ENCODE measurements at regions not wholly inside any gene's neighbourhood (a gene's known extent, or its start where the extent isn't known, plus 50 kb on each side); places are given as distances from the start of the nearest gene placed in this dataset.

DNA sequence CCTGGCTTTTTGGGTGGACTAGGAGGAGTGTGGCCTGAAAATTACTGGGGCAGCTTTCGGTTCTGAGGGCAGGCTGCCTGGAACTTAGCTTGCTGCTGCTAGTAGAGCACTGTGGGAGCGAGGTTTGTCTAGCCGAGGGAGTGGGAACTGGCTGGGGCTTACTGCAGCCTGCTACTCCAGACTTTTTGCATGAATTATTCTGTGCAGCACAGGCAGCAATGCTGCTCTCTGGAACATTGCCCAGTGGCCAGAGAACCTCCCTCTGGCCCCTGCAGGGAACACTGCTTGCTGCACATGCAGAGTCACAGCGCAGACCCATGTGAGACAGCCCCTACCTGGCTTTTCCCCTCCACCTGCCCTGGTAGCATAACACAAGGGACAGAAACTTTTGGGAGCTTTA is 263.9 kb upstream of the SLITRK2 start:
- FAIRE-seq, result no peak
- Histone ChIP-seq H3K9me3 (ENCODE audit: control insufficient read depth in 2 of 3, insufficient read depth in 1 of 3, low read length in 3 of 3) (no peaks in the 10 kb centered on the region), H3K9ac (ENCODE audit: low read length in 3 of 3) (no peak overlapping the region), H3K4me1 (ENCODE audit: control insufficient read depth in 2 of 3, insufficient read depth in 2 of 3, low read depth in 1 of 3, low read length in 3 of 3) (no peaks in the 10 kb centered on the region), H3K36me3 (ENCODE audit: control insufficient read depth in 2 of 3, insufficient read depth in 3 of 3, low read length in 3 of 3) (no peaks in the 10 kb centered on the region), H3K27me3 (ENCODE audit: control insufficient read depth, insufficient read depth, low read length) (no peaks in the 10 kb centered on the region), H3K27ac (ENCODE audit: low read depth in 2 of 2, low read length in 2 of 2) (no peak overlapping the region), H3K4me3 (ENCODE audit: low read length in 3 of 3) (no peak overlapping the region)
- DNase-seq, result no peak
- intact Hi-C loops (cut with DNase I), result no loop called here
- TF ChIP-seq, protein P1, sequence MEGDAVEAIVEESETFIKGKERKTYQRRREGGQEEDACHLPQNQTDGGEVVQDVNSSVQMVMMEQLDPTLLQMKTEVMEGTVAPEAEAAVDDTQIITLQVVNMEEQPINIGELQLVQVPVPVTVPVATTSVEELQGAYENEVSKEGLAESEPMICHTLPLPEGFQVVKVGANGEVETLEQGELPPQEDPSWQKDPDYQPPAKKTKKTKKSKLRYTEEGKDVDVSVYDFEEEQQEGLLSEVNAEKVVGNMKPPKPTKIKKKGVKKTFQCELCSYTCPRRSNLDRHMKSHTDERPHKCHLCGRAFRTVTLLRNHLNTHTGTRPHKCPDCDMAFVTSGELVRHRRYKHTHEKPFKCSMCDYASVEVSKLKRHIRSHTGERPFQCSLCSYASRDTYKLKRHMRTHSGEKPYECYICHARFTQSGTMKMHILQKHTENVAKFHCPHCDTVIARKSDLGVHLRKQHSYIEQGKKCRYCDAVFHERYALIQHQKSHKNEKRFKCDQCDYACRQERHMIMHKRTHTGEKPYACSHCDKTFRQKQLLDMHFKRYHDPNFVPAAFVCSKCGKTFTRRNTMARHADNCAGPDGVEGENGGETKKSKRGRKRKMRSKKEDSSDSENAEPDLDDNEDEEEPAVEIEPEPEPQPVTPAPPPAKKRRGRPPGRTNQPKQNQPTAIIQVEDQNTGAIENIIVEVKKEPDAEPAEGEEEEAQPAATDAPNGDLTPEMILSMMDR (IDR thresholded peaks at IDR 0.05; ENCODE audit: borderline replicate concordance, extremely low read depth, insufficient read depth), result no peak

DNA sequence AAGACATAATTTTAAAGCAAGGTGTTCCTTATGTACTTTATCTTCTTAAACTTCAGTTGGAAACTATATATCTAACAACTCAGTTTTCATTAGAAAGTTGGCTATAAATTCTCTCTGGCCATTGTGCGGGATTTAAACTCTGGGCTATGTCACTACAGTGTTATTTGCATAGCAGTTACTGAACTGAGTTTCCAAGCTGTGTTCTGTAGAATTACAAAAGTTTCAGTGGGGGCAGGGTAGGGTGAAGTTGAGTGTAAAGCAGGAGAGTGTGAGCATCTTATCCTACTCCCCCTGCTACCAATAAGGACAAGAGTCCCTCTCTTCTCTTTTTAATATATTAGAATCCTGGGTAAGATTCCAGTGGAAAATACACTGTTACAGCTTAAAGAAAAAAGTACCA is 254.5 kb upstream of the SLITRK2 start:
- TF ChIP-seq, protein P1 (IDR thresholded peaks at IDR 0.05; ENCODE audit: borderline replicate concordance, extremely low read depth, insufficient read depth), result no peak
- FAIRE-seq (no peak), DNase-seq (no peak)
- no peaks in the 10 kb centered on the region for H3K9me3 ChIP-seq (ENCODE audit: control insufficient read depth in 2 of 3, insufficient read depth in 1 of 3, low read length in 3 of 3)
- no peak overlapping the region for H3K9ac ChIP-seq (ENCODE audit: low read length in 3 of 3)
- H3K36me3 ChIP-seq (ENCODE audit: control insufficient read depth in 2 of 3, insufficient read depth in 3 of 3, low read length in 3 of 3), result no peaks in the 10 kb centered on the region
- no peaks in the 10 kb centered on the region for H3K27me3 ChIP-seq (ENCODE audit: control insufficient read depth, insufficient read depth, low read length)
- H3K27ac ChIP-seq (ENCODE audit: low read depth in 2 of 2, low read length in 2 of 2), result no peak overlapping the region
- no peaks in the 10 kb centered on the region for H3K4me1 ChIP-seq (ENCODE audit: control insufficient read depth in 2 of 3, insufficient read depth in 2 of 3, low read depth in 1 of 3, low read length in 3 of 3)
- no peak overlapping the region for H3K4me3 ChIP-seq (ENCODE audit: low read length in 3 of 3)
- intact Hi-C loops (cut with DNase I), result no loop called here

GRCh38 chrX:145609951-145610511 is 207.6 kb upstream of the SLITRK2 start:
- no peak overlapping the region for H3K4me3 ChIP-seq (ENCODE audit: low read length in 3 of 3)
- TF ChIP-seq, protein P1 (IDR thresholded peaks at IDR 0.05; ENCODE audit: borderline replicate concordance, extremely low read depth, insufficient read depth), result no peak
- no peak for DNase-seq

DNA sequence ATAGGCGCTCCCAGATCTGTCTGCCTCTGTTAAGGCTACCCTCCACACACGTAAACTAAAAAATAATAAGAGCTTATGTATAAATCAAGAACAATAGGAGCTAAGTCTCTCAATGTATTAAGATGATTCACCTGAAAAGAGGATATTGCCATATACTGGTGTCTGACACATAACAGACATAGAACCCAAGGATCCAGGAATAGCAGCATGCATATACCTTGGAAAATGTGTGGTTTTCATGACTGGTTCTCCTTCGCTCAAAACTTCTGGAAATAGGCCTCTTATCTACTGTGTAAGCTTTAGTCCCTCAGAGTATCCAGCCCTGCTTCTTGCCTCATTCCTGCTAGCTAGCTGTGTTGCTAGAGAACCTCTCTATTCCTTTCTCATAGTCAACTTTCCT is 203.7 kb upstream of the SLITRK2 start:
- intact Hi-C loops (cut with DNase I), result no loop called here
- no peak for FAIRE-seq

More at GRCh38 chrX:145609951-145610511, 207.6 kb upstream of the SLITRK2 start:
- Histone ChIP-seq H3K27ac (ENCODE audit: low read depth in 2 of 2, low read length in 2 of 2) (no peak overlapping the region), H3K9ac (ENCODE audit: low read length in 3 of 3) (no peak overlapping the region), H3K4me1 (ENCODE audit: control insufficient read depth in 2 of 3, insufficient read depth in 2 of 3, low read depth in 1 of 3, low read length in 3 of 3) (no peaks in the 10 kb centered on the region), H3K27me3 (ENCODE audit: control insufficient read depth, insufficient read depth, low read length) (no peaks in the 10 kb centered on the region), H3K9me3 (ENCODE audit: control insufficient read depth in 2 of 3, insufficient read depth in 1 of 3, low read length in 3 of 3) (no peaks in the 10 kb centered on the region), H3K36me3 (ENCODE audit: control insufficient read depth in 2 of 3, insufficient read depth in 3 of 3, low read length in 3 of 3) (no peaks in the 10 kb centered on the region)
- no peak for FAIRE-seq
- intact Hi-C loops (cut with DNase I), result no loop called here

More for the DNA sequence above, 203.7 kb upstream of the SLITRK2 start:
- no peaks in the 10 kb centered on the region for H3K36me3 ChIP-seq (ENCODE audit: control insufficient read depth in 2 of 3, insufficient read depth in 3 of 3, low read length in 3 of 3)
- no peak overlapping the region for H3K27ac ChIP-seq (ENCODE audit: low read depth in 2 of 2, low read length in 2 of 2)
- H3K27me3 ChIP-seq (ENCODE audit: control insufficient read depth, insufficient read depth, low read length), result no peaks in the 10 kb centered on the region
- DNase-seq, result no peak
- no peak overlapping the region for H3K4me3 ChIP-seq (ENCODE audit: low read length in 3 of 3)
- no peaks in the 10 kb centered on the region for H3K4me1 ChIP-seq (ENCODE audit: control insufficient read depth in 2 of 3, insufficient read depth in 2 of 3, low read depth in 1 of 3, low read length in 3 of 3)
- H3K9me3 ChIP-seq (ENCODE audit: control insufficient read depth in 2 of 3, insufficient read depth in 1 of 3, low read length in 3 of 3), result no peaks in the 10 kb centered on the region
- TF ChIP-seq, protein P1 (IDR thresholded peaks at IDR 0.05; ENCODE audit: borderline replicate concordance, extremely low read depth, insufficient read depth), result no peak
- no peak overlapping the region for H3K9ac ChIP-seq (ENCODE audit: low read length in 3 of 3)
